Muscle layer of colon (tissue), 2 donors: ENCODE measurements at regions not wholly inside any gene's neighbourhood (a gene's known extent, or its start where the extent isn't known, plus 50 kb on each side); places are given as distances from the start of the nearest gene placed in this dataset.

Experiments
- H3K27ac ChIP-seq: one replicate; pipeline ENCODE4 v1.7.0; 2013; ENCODE audit warnings: low read depth, mild to moderate bottlenecking, low read length, moderate library complexity
- H3K27me3 ChIP-seq, 2 donors: one replicate each; pipeline ENCODE4 v1.7.0; 2013; ENCODE audit warnings: low read length in 2 of 2, mild to moderate bottlenecking in 2 of 2; ENCODE audit not compliant: insufficient read depth in 2 of 2, control insufficient read depth in 1 of 2
- H3K36me3 ChIP-seq: one replicate; pipeline ENCODE4 v1.7.0; 2013; ENCODE audit warnings: mild to moderate bottlenecking, low read length; ENCODE audit not compliant: insufficient read depth
- H3K4me1 ChIP-seq: one replicate; pipeline ENCODE4 v1.7.0; 2013; ENCODE audit warnings: mild to moderate bottlenecking, low read length; ENCODE audit not compliant: insufficient read depth
- H3K4me3 ChIP-seq, 2 donors: one replicate each; pipeline ENCODE4 v1.7.0; 2013; ENCODE audit warnings: low read length in 2 of 2, low read depth in 1 of 2, mild to moderate bottlenecking in 1 of 2, moderate library complexity in 1 of 2
- H3K9ac ChIP-seq: one replicate; pipeline ENCODE4 v1.7.0; 2013; ENCODE audit warnings: low read length
- H3K9me3 ChIP-seq: one replicate; pipeline ENCODE4 v1.7.0; 2013; ENCODE audit warnings: mild to moderate bottlenecking, low read length
- donor health status: abdominal sarcoma.
- donor health status: Adenocarcinoma of cecum.

DNA sequence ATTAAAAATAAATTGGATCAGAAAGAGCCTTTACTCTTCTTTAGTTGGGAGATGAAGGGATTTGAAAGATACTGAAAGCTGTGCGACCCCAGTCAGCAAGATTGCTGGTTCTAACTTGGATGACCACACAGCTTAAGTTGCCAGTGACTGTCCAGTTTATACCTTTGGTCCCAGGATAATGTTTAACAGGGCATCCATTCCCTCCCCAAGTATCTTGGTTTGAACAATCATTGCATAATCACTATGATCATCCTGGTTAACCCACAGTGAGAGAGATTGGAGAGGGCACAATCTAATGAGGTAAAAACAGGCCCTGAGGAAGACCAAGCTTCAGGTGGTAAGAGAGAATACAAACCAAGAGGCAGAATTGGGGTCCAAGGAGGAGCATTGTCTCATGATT lies 798.3 kb downstream of the MAFB start:
- H3K9me3 ChIP-seq = no peaks in the 10 kb centered on the region
- no peaks in the 10 kb centered on the region for H3K36me3 ChIP-seq
- no peak overlapping the region for H3K27ac ChIP-seq
- no peak overlapping the region for H3K4me3 ChIP-seq
- no peaks in the 10 kb centered on the region for H3K4me1 ChIP-seq
- no peaks in the 10 kb centered on the region for H3K27me3 ChIP-seq
- no peak overlapping the region for H3K9ac ChIP-seq

DNA sequence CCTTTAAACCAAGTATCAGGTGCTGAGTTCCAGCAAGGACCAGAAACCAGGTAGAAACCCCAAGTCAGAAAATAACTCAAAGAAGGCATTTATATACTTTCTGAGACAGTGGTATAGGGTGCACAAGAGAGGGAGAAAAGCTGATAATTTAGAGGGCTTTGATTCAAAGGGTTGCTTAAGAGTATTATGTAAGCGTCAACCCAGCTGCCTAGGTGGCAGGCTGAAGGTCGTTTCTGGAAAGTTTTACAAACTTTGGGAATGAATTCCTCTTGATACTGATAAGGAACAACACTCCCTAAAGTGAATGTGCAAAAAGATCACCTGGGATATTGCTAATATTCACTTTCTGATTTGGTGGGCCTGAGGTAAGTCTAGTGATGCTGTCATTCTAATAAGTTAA lies 800.7 kb downstream of the MAFB start:
- Histone ChIP-seq H3K9me3 (no peaks in the 10 kb centered on the region), H3K36me3 (no peaks in the 10 kb centered on the region), H3K27me3 (no peaks in the 10 kb centered on the region), H3K4me3 (no peak overlapping the region), H3K9ac (no peak overlapping the region), H3K27ac (no peak overlapping the region), H3K4me1 (no peaks in the 10 kb centered on the region)

DNA sequence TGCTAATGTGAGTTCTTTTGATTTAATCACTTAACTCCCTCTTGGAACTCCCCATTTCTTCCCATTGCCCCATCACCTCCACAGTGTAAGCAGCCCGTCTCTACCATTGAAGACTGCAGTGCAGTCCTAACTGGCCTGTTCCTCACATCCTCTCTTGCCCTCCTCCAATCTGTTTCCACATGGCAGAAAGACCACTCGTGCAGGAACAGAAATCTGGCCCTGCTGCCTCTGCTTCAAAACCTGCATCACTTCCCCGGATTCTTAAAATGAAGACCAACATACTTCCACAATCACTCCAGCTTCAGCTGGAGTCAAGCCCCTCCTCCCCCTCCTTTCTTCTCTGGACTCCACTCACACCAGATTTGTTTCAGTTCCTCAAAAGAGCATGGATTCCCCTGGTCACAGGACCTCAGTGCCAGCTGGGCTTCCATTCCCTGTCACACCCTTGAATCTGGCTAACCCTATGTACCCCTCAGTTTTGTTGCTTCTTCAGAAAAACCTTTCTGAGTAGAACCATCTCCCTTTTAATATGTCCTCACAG lies 802.3 kb downstream of the MAFB start:
- H3K9me3 ChIP-seq = no peaks in the 10 kb centered on the region
- H3K4me1 ChIP-seq = no peaks in the 10 kb centered on the region
- H3K4me3 ChIP-seq = no peak overlapping the region
- H3K9ac ChIP-seq = no peak overlapping the region
- H3K36me3 ChIP-seq = no peaks in the 10 kb centered on the region
- H3K27ac ChIP-seq = no peak overlapping the region
- no peaks in the 10 kb centered on the region for H3K27me3 ChIP-seq

DNA sequence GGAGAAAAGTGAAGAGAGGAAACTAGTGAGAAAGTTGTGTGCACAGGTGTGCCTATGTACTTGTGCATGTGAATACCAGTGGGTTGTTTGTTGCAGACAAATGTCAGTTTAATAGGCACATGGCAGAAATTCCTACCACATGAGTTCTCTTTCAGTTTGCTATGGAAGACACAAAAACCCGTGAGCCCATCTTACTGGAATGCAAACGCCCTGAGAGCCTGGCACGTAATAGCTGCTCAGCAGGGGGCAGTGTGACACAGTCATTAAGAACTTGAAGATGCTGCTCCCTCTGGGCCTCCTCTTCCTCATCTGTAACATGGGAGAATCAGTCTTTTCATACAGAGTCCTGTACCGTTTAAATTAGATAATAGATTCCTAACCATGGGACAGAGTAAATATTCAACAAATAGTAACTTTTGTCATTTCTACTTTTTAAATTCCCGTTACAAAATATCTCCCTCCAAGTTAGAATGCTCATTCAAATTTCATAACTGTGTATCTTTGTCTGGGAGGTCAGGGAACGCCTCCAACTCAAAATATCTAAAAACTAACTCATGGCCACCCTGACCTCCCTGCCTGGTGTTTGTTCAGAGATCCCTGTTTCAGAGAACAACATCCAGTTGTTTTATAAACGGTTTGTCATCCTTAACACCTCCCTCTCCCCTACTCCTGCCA lies 802.9 kb downstream of the MAFB start:
- H3K27ac ChIP-seq = no peak overlapping the region
- H3K4me1 ChIP-seq = no peaks in the 10 kb centered on the region
- no peaks in the 10 kb centered on the region for H3K36me3 ChIP-seq
- no peak overlapping the region for H3K4me3 ChIP-seq
- H3K9me3 ChIP-seq = no peaks in the 10 kb centered on the region
- no peak overlapping the region for H3K9ac ChIP-seq
- no peaks in the 10 kb centered on the region for H3K27me3 ChIP-seq

DNA sequence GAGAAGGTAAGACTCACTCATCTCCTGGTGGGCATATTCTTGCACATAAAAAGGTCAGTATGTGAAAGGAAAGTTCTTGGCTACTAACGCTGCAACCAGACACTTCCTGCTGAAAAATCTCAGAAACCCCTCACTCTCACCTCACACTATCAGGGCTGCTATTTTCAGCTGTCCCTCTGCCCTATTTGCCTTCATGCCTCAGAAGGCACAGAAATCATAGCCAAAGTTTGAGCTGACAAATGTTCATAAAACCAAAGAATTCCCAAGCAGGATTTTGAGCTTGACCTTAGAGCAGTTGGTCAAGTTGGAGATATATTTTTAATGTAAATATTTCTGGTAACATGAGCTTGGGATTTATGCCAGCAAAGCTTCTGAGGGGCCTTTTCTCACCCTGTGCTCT lies 806.2 kb downstream of the MAFB start:
- Histone ChIP-seq H3K27me3 (no peaks in the 10 kb centered on the region), H3K36me3 (no peaks in the 10 kb centered on the region), H3K27ac (no peak overlapping the region), H3K4me3 (no peak overlapping the region), H3K9me3 (no peaks in the 10 kb centered on the region), H3K4me1 (peaks cover 12% of the 10 kb centered on the region), H3K9ac (no peak overlapping the region)

DNA sequence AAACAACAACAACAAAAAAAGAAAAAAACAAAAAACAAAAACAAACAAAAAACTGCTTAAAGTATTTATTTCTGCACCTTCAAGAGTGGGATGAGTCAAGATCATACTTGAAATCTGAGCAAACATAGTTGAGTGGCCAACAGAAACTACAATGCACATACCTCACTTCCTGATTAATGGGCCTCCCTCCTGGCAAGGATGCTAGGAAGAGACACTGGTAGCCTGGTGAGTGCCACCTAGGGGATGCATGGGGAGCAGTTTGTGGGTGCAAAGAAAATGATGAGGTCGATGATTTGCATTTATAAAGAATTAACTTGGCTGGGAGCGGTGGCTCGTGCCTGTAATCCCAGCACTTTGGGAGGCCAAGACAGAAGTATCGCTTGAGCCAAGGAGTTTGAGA lies 808.1 kb downstream of the MAFB start:
- H3K4me3 ChIP-seq = no peak overlapping the region
- H3K9me3 ChIP-seq = no peaks in the 10 kb centered on the region
- no peaks in the 10 kb centered on the region for H3K27me3 ChIP-seq
- H3K9ac ChIP-seq = no peak overlapping the region
- no peak overlapping the region for H3K27ac ChIP-seq
- H3K36me3 ChIP-seq = no peaks in the 10 kb centered on the region
- H3K4me1 ChIP-seq = peaks cover 28% of the 10 kb centered on the region

DNA sequence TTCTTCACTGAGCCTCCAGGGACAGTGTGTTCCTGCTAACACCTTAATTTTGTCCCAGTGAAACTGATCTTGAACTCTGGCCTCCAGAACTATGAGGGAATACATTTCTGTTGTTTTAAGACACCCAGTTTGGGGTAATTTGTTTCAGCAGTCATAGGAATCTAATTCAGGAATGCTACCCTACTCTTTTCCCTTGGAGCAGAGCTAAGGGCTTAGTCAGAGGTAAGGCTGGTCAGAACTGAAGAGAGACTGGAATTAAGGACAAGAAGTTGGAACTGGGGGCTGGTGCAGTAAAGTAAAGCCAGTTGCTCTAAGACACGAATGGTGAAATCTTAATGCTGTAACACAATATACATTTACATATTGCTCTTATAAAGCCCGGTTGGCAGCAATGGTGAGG lies 809.7 kb downstream of the MAFB start:
- no peak overlapping the region for H3K9ac ChIP-seq
- no peaks in the 10 kb centered on the region for H3K27me3 ChIP-seq
- H3K4me1 ChIP-seq = peaks cover 28% of the 10 kb centered on the region
- H3K36me3 ChIP-seq = no peaks in the 10 kb centered on the region
- H3K27ac ChIP-seq = no peak overlapping the region
- H3K9me3 ChIP-seq = no peaks in the 10 kb centered on the region
- H3K4me3 ChIP-seq = no peak overlapping the region

DNA sequence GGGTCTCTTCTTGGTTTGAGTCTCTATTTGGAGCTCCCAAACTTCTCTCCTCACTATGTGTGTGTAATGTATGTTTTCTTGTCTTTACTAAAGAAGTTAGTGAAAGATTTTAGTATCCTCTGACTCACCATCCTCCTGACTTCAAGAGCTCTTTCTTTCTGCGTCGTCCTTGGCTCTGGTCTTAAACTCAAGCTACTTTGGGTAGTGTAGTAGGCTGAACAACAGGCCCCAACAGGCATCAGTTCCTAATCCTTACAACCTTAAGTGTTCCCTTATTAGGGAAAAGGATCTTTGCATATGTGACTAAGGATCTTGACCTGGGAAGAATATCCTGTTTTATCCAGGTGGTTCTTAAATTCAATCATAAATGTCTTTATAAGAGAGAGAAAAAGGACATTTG lies 810.2 kb downstream of the MAFB start:
- no peaks in the 10 kb centered on the region for H3K9me3 ChIP-seq
- peaks cover 28% of the 10 kb centered on the region for H3K4me1 ChIP-seq
- no peak overlapping the region for H3K27ac ChIP-seq
- no peak overlapping the region for H3K4me3 ChIP-seq
- H3K36me3 ChIP-seq = no peaks in the 10 kb centered on the region
- no peak overlapping the region for H3K9ac ChIP-seq
- no peaks in the 10 kb centered on the region for H3K27me3 ChIP-seq

DNA sequence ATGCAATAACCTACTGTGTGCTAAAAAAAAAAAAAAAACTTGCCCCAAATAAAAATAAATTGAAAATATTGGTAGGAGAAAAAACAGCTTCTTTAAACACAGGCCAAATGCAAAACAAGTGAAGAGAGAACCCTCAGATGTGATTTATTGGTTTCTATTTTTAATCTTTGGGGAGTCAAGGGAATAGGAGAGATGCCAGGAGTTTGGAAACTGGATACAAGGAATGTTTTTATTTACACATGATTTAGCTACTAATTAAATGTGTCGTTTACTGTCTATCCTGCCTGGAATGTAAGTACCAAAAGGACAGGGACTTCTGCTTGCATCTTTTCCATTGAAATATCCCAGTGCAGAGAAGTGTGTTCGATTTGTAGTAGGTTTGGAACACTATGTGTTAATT lies 810.7 kb downstream of the MAFB start:
- Histone ChIP-seq H3K27me3 (no peaks in the 10 kb centered on the region), H3K4me1 (peaks cover 28% of the 10 kb centered on the region), H3K36me3 (no peaks in the 10 kb centered on the region), H3K9ac (no peak overlapping the region), H3K4me3 (no peak overlapping the region), H3K9me3 (no peaks in the 10 kb centered on the region), H3K27ac (no peak overlapping the region)

DNA sequence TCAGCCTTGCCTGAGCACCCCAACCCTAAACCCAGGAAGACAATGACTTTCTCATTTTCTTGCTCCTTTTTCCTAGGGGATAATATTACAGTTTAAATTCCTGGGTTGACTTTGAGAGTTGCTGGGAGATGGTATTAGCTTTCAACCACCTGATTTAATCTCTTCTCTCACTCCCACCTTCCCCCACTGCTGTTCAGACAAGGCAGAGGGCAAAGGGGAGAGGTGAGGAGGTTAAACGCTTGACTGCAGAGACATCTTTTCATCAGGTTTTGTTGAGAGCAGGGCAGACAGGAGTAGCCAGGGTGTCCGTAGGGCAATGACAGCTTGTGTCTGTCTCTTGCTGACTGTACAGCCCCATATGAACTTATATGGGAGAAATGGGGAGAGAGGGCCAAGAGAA lies 811.2 kb downstream of the MAFB start:
- H3K9me3 ChIP-seq = no peaks in the 10 kb centered on the region
- peak overlapping the region in 1 of 2 donors; percentile 1 for H3K4me3 ChIP-seq
- no peak overlapping the region for H3K27ac ChIP-seq
- no peak overlapping the region for H3K9ac ChIP-seq
- no peaks in the 10 kb centered on the region for H3K27me3 ChIP-seq
- peaks cover 28% of the 10 kb centered on the region for H3K4me1 ChIP-seq
- no peaks in the 10 kb centered on the region for H3K36me3 ChIP-seq

DNA sequence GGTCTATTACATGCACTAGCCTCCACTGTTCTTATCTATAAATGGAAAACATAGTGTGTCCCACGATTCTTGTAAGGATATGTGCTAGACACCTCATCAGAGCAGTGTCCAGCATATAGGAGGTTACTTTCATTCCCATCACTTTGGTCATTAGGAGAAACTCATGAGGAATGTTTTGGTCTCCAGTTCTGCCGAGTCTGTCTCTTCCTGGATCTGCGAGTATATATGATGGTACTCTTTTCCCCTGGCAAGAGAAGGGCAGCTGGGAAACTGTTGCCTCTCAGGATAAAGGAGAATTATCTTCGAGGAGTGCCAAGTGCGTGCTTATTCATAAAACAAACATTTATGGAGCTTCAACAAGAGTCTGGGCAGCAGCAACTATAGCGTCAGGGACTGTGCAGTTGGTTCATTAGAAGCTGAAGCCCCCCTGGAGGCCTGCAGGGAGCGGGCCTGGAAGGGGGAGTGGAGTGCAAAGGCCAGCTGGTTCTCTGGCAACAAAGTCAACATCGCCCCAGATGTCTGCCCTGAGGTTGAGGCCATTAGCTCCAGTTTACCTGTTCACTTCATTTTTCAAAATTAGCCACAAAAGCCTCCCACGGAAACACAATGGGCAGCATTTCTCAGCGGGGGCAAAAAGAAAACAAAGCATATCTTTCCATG lies 811.9 kb downstream of the MAFB start:
- no peaks in the 10 kb centered on the region for H3K36me3 ChIP-seq
- H3K4me3 ChIP-seq = peak overlapping the region in 1 of 2 donors; percentile 1
- no peak overlapping the region for H3K27ac ChIP-seq
- H3K9me3 ChIP-seq = no peaks in the 10 kb centered on the region
- H3K4me1 ChIP-seq = peaks cover 28% of the 10 kb centered on the region
- no peak overlapping the region for H3K9ac ChIP-seq
- no peaks in the 10 kb centered on the region for H3K27me3 ChIP-seq
